ENCODE measurements at regions not wholly inside any gene's neighbourhood (a gene's known extent, or its start where the extent isn't known, plus 50 kb on each side); places are given as distances from the start of the nearest gene placed in this dataset.

DNA sequence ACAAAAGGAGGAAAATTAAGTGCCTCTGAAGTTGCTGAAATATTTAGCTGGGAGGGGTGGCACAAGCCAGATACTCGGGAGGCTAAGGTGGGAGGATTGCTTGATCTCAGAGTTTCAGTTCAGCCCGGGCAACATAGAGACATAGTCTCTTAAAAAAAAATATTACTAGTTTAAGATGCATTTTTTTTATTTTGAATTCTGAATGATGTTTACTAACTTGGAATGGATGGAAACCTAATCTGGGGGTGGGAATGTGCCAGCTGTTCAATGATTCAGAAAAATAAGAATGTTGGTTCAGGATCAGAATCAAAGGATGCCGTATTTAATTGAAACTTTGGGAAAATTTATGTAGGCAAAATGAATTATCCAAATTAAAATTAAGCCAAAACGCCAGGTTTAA, 167.2 kb upstream of the ANK2 start:
- Histone ChIP-seq H4K20me1 (replicated peaks; ENCODE audit: control insufficient read depth, extremely low read depth, insufficient read depth, low read length) (no peaks in the 10 kb centered on the region), H3K4me2 (ENCODE audit: insufficient read depth, low read length) (no peak overlapping the region), H3K27me3 (ENCODE audit: control insufficient read depth in 2 of 2, insufficient read depth in 2 of 2, low read length in 2 of 2) (peaks cover 0 to 2% of the 10 kb centered on the region in 2 experiments), H3K36me3 (ENCODE audit: control insufficient read depth in 2 of 2, extremely low read depth in 1 of 2, insufficient read depth in 2 of 2, low read length in 2 of 2) (no peaks in the 10 kb centered on the region), H3K9me1 (replicated peaks; ENCODE audit: control insufficient read depth, extremely low read depth, insufficient read depth, low read length) (no peaks in the 10 kb centered on the region), H2AFZ (ENCODE audit: low read depth, low read length) (no peak overlapping the region), H3K27ac (ENCODE audit: insufficient read depth, low read depth, low read length) (no peak overlapping the region), H3K79me2 (ENCODE audit: control insufficient read depth, insufficient read depth, low read length) (no peaks in the 10 kb centered on the region), H3K9me3 (replicated peaks; ENCODE audit: control insufficient read depth, insufficient read depth, low read length) (no peaks in the 10 kb centered on the region), H3K4me3 (replicated peaks in 1 of 3; ENCODE audit: insufficient read depth in 1 of 3, low read depth in 1 of 3, low read length in 3 of 3) (no peak overlapping the region), H3K9ac (replicated peaks; ENCODE audit: extremely low read depth, insufficient read depth, low read length) (no peak overlapping the region), H3K4me1 (ENCODE audit: control insufficient read depth, extremely low read depth, insufficient read depth, low read length) (no peaks in the 10 kb centered on the region)
- dilution Hi-C loops (cut with MboI; ENCODE audit: extremely low pct_ligation_motif_present, low sequenced_read_pairs) (no loop called here), intact Hi-C loops (cut with micrococcal nuclease) (no loop called here)
- no TSS peak for BruUV-seq (replicated peaks)
- POLR2A ChIA-PET = no interaction called here
- FAIRE-seq = no peak
- CTCF ChIA-PET = no interaction called here
- TF ChIP-seq POLR2A (IDR thresholded peaks at IDR 0.05; ENCODE audit: low read depth, low read length) (no peak), POLR2AphosphoS5 (IDR thresholded peaks at IDR 0.05; ENCODE audit: insufficient read depth, low read depth, low read length) (no peak), FOS (IDR thresholded peaks at IDR 0.05; ENCODE audit: borderline replicate concordance, insufficient read depth, low read length) (no peak), MYC (IDR thresholded peaks at IDR 0.05; ENCODE audit: low read depth, low read length) (no peak), GATA2 (IDR thresholded peaks at IDR 0.05; ENCODE audit: insufficient read depth, insufficient read length, low read depth, low read length) (no peak), EZH2 (IDR thresholded peaks at IDR 0.05; ENCODE audit: borderline replicate concordance, low read depth, low read length, severe bottlenecking) (no peak), JUN (IDR thresholded peaks at IDR 0.05; ENCODE audit: borderline replicate concordance, insufficient read depth, insufficient read length, low read depth) (no peak)
- TF ChIP-seq, protein P1, sequence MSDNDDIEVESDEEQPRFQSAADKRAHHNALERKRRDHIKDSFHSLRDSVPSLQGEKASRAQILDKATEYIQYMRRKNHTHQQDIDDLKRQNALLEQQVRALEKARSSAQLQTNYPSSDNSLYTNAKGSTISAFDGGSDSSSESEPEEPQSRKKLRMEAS (IDR thresholded peaks at IDR 0.05; ENCODE audit: insufficient read depth, insufficient read length) = no peak
- TF ChIP-seq, protein P2, sequence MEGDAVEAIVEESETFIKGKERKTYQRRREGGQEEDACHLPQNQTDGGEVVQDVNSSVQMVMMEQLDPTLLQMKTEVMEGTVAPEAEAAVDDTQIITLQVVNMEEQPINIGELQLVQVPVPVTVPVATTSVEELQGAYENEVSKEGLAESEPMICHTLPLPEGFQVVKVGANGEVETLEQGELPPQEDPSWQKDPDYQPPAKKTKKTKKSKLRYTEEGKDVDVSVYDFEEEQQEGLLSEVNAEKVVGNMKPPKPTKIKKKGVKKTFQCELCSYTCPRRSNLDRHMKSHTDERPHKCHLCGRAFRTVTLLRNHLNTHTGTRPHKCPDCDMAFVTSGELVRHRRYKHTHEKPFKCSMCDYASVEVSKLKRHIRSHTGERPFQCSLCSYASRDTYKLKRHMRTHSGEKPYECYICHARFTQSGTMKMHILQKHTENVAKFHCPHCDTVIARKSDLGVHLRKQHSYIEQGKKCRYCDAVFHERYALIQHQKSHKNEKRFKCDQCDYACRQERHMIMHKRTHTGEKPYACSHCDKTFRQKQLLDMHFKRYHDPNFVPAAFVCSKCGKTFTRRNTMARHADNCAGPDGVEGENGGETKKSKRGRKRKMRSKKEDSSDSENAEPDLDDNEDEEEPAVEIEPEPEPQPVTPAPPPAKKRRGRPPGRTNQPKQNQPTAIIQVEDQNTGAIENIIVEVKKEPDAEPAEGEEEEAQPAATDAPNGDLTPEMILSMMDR (IDR thresholded peaks at IDR 0.05; ENCODE audit: extremely low read depth in 1 of 2, insufficient read depth in 1 of 2, low read depth in 1 of 2, low read length in 2 of 2) = no peak
- no peak for DNase-seq (ENCODE audit: low read depth, low spot score)
